Left lobe of liver (tissue), 2 donors: ENCODE measurements at regions not wholly inside any gene's neighbourhood (a gene's known extent, or its start where the extent isn't known, plus 50 kb on each side); places are given as distances from the start of the nearest gene placed in this dataset.

ENCODE experiments used
- ATAC-seq: fragments of 200-7000 bp; cut with Tn5 transposase; one replicate; pipeline ENCODE4 v1.9.1; 2020; ENCODE audit warnings: mild to moderate bottlenecking, moderate library complexity
- DNase-seq: peaks from one replicate; pipeline ENCODE4 v3.0.0-alpha.2; 2020; ENCODE audit warnings: low spot score
- donor health status: DM: no; HTN: no; CAD: no; lungs with moderate emphysema.
- donor health status: DM: no; HTN: yes; CAD: no.

- ATAC-seq (no peak), DNase-seq (no peak)
Measured at GRCh38 chr5:152987131-152987530, 503.3 kb upstream of the GRIA1 start.

GRCh38 chr5:152990217-152990616, 500.3 kb upstream of the GRIA1 start:
- no peak for ATAC-seq
- DNase-seq: no peak

DNA sequence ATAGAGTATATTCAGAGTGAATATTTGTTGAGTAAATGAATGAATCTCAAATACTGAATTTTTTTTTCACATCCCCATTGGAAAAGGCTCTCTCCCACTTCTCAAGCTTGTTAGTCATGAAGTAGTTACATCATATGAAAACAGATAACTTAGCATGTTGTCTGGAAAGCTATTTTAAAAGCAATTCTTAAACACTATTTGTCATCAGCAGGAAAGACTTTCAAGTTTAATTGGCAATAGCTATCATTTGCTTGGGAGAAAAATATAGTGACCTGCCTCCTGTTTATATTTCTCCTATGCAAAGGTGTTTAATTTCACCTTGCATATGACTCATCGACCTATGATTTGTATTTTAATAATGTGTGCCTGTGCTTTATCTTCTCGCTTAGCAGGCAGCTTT, 499.8 kb upstream of the GRIA1 start:
- ATAC-seq (no peak), DNase-seq (no peak)

DNA sequence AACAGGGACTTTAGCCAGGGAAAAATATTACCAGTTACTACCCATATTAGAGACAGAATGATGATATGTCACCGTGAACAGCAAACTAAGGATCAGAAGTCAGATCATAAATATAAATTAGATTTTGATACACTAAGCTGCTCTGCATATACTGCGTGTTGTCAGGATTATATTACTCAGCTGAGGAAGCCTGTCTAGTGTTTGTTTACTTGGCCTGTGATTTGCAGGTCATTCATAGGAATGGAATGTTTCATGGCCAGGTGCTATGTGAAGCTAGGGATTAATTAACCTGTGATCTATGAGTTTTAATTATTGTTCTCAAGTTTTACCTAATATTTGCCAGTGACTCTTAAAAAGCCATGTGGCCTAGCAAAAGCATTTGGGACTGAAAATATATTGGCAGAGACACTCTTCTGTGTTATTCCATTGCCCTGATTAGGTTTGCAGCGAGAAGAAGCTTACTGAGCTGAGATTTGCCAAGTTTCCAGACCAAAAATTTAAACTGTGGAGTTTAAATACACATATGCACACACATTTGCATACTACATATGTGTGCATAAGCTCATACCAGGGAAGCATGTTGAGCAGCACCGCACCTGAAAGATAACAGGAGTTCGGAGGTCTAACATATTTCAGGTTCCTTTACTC, 496.3 kb upstream of the GRIA1 start:
- ATAC-seq: peak; percentile 42

GRCh38 chr5:152995214-152995725, 495.2 kb upstream of the GRIA1 start:
- DNase-seq (no peak), ATAC-seq (no peak)

More for the DNA sequence above, 496.3 kb upstream of the GRIA1 start:
- DNase-seq: no peak

DNA sequence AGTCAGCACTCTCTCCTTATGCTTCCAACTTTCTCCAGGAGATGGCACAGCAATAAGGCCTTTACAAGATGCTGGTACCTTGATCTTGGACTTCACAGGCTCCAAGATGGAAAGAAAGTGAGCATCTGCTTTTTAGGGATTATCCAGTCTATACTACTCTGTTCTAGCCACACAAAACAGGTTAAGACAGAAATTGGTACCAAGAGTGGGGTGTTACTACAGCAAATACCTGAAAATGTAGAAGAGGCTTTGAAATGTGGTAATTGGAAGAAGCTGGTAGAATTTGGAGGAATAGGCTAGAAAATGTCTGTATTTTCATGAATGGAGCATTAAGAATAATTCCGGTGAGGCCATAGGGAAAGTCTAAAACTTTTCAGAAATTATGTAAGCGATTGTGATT, 484.8 kb upstream of the GRIA1 start:
- ATAC-seq (no peak), DNase-seq (no peak)

GRCh38 chr5:153006681-153007080, 483.8 kb upstream of the GRIA1 start:
- ATAC-seq (no peak), DNase-seq (no peak)

DNA sequence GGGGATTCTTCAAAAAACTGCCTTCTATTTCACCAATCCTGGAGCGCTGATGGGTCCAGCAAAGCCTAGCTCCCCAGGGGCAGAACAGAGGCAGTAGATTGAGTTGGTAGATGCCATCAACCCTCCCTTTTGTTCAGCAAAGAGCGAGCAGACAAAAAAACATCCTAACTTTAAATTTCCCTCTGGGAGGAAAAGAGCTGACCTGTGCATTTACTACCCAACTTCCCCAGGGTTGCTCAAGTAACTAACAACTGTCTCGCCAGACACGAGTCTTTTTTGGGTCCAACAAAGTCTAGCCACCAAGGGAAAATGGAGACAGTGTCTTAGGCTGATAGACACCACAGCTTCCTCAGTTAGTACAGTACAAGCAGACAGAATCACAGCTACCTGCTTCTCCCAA, 476.3 kb upstream of the GRIA1 start:
- ATAC-seq (no peak), DNase-seq (no peak)

GRCh38 chr5:153018121-153018520, 472.3 kb upstream of the GRIA1 start:
- ATAC-seq (no peak), DNase-seq (no peak)

DNA sequence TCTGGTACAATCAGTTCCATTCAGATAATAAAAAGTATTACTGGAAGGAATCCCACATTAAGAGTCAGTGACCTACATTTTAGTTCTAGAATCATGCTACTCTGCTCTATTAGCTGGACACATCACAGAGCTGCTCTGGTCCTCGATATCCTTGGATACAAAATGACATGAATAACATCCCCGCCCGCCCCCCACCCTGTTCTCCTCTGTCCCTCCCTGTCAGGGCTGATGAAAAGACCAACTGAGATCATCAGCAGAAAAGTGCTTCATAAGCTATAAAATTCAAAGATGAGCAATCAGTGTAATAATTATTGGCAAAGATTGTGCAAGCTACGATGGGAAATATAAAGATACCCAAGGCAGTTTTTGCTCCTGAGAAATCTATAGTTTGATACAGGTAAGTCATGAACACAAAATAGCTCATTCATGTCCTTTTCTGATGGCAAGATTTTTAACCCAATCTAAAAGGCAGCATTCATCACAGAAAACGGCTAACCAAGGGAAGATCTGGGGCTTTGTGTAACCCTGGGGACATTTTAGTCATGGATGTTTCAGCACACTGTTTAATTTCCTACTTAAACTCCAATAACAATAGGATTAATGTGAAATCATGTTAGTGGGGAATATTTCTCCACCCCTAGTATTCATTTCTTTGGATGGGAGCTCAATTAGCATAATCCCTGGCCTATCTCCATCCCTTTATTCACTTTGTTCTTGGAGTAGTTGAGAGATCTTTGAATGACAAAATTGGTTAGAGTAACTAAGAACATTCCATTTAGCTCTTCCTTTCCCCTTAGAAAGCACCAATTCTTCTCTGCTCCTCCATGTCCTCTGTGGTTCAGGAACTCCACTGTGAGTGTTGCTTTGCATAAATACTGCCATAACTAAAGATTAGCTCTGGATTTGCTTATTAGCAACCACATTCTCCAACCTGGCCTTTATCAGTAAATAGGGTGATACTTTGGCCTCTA, 459.4 kb upstream of the GRIA1 start:
- DNase-seq (no peak), ATAC-seq (no peak)

GRCh38 chr5:153039501-153039900, 451.0 kb upstream of the GRIA1 start:
- ATAC-seq: no peak
- no peak for DNase-seq

DNA sequence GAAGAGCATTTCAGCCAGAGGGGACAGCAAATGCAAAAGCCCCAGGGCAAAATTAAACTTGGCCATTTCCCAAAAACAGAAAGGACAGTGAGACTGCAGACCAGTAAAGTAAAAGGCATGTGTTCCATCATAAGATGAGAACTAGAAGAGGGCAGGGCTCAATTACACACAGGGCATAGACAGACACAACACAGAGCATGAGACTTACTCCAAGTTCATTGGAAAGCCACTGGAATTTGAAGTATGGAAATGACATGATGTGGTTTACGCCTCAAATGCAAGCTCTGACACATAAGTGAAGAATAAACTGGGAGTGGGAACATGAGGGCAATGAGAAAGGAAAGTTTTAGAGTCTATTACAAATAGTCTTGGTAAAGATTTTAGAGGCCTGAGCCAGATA, 446.6 kb upstream of the GRIA1 start:
- DNase-seq: no peak
- ATAC-seq: no peak

- ATAC-seq (no peak), DNase-seq (no peak)
Measured at GRCh38 chr5:153050496-153051179, 439.8 kb upstream of the GRIA1 start.

DNA sequence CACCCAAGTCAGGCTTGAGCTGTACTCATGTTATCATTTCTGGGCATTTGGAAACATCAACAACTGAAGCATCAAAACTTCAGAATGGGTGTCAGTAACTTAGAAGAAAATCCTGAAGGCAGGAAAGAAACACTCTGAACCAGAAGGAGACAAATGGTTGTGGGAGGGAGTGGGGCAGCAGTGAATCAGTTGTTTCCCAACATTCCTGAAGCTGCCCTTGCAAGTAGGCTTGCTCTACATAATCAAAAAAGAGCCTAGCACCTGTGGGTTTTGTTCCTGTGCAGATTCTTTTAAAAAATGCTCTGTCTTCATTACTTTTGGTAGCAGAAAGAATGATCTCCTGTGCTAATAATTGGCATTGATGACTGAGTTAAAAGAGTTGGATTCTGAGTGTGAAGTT, 424.2 kb upstream of the GRIA1 start:
- DNase-seq (no peak), ATAC-seq (no peak)

- no peak for ATAC-seq
- no peak for DNase-seq
Measured at GRCh38 chr5:153067869-153068268, 422.6 kb upstream of the GRIA1 start.

DNA sequence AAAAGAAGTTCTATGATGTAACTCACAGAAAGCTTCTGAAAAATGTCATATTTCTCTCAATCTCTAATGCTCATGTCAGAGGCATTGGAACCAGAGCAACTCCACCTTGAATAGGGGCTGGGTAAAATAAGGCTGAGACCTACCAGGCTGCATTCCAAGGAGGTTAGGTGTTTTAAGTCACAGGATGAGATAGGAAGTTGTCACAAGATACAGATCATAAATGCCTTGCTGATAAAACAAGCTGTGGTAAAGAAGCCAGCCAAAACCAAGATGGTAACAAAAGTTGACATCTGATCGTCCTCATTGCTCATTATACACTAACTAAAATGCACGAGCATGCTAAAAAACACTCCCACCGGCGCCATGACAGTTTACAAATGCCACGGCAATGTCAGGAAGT, 411.1 kb upstream of the GRIA1 start:
- ATAC-seq (no peak), DNase-seq (no peak)

DNA sequence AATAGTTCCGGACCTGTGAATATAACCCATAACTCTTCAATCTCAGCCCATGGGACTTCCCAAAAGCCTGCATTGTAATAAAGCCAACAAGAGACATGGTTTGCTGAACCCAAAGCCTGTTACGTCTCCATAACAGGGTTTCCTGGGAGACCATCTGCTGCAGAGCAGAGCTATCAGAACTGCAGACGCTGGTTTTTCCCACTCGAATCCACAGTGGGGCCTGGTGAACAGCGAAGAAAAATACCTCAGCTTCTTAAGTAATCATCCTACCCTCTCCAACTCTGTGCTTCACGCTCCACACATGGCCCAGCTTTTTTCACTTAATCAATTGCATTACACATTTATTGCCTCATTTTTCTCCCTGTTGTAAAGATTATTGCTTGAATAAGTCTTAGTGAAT, 409.5 kb upstream of the GRIA1 start:
- DNase-seq: no peak

GRCh38 chr5:153081385-153081784, 409.1 kb upstream of the GRIA1 start:
- ATAC-seq (no peak), DNase-seq (no peak)

More for the DNA sequence above, 409.5 kb upstream of the GRIA1 start:
- ATAC-seq: no peak

DNA sequence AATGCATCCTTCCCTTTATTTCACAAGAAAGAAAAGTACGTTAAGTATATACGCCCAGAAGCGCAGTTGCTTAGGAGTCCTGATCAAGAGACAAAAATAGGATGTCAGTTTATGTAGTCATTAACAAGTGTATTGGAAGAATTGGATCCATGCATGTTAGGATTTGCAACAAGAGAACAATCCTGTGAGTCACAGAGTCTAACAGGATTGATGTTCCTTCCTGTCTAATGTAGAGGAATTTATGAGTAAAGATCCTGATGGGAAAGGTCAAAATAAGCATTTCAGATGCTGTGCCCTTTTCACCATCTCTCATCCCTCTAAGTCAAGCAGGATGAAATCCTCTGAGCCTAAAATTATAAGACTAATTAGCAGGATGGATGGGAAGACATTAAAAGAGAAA, 406.0 kb upstream of the GRIA1 start:
- ATAC-seq (no peak), DNase-seq (no peak)

GRCh38 chr5:153086486-153086885, 404.0 kb upstream of the GRIA1 start:
- no peak for ATAC-seq
- DNase-seq: no peak

- no peak for DNase-seq
- no peak for ATAC-seq
Measured at GRCh38 chr5:153088538-153088937, 401.9 kb upstream of the GRIA1 start.

DNA sequence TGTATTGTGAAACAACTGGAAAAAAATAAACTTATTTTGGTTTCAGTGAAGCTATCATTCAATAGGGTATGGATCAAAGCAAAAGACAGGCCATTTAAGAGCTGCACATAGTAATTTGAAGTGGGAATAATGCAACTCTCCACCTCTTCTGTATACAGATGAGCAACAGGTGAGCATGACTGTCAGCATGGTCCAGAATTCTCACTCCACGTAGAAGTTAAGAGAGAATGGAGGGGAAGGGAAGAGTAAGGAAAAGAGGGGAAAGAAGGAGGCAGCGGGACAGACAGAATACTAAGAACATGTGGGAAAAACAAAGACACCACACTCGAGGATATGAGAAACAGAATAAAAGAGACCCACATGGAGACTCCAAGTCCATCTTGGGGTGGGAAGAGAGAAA, 396.1 kb upstream of the GRIA1 start:
- no peak for ATAC-seq
- no peak for DNase-seq
